ENCODE measurements at regions not wholly inside any gene's neighbourhood (a gene's known extent, or its start where the extent isn't known, plus 50 kb on each side); places are given as distances from the start of the nearest gene placed in this dataset.
"Not testable (repeated sequence)": the region's sequence is repeated elsewhere in the genome, so short reads cannot be mapped to it uniquely, and the experiment has no call there.

DNA sequence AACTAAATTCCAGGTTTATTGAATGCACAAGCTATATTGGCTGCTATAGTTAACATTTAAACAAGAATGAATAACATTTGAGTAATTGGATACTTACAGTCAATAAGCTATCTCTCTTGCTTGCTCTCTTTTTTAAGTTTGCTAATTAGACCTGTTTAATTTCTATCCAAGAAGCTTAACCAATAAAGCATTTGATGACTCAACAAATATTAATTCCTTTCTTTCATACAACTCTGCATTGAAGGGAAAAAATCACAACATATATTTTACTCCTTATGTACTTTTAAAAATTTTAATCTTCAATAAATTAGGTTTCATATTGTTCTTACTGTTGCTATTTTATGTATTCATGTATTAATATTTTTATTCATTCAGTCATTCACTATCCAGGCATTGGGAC, 1552.6 kb upstream of the ADGRL3 start:
- TF ChIP-seq, protein P1, sequence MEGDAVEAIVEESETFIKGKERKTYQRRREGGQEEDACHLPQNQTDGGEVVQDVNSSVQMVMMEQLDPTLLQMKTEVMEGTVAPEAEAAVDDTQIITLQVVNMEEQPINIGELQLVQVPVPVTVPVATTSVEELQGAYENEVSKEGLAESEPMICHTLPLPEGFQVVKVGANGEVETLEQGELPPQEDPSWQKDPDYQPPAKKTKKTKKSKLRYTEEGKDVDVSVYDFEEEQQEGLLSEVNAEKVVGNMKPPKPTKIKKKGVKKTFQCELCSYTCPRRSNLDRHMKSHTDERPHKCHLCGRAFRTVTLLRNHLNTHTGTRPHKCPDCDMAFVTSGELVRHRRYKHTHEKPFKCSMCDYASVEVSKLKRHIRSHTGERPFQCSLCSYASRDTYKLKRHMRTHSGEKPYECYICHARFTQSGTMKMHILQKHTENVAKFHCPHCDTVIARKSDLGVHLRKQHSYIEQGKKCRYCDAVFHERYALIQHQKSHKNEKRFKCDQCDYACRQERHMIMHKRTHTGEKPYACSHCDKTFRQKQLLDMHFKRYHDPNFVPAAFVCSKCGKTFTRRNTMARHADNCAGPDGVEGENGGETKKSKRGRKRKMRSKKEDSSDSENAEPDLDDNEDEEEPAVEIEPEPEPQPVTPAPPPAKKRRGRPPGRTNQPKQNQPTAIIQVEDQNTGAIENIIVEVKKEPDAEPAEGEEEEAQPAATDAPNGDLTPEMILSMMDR (IDR thresholded peaks at IDR 0.05; ENCODE audit: borderline replicate concordance, insufficient read depth, low read depth, low read length), result no peak
- H3K4me3 ChIP-seq (ENCODE audit: low read depth, low read length), result no peak overlapping the region

GRCh38 chr4:59650861-59651260, 1549.3 kb upstream of the ADGRL3 start:
- H3K4me3 ChIP-seq (ENCODE audit: low read depth, low read length), result no peak overlapping the region
- TF ChIP-seq, protein P1 (IDR thresholded peaks at IDR 0.05; ENCODE audit: borderline replicate concordance, insufficient read depth, low read depth, low read length), result no peak

DNA sequence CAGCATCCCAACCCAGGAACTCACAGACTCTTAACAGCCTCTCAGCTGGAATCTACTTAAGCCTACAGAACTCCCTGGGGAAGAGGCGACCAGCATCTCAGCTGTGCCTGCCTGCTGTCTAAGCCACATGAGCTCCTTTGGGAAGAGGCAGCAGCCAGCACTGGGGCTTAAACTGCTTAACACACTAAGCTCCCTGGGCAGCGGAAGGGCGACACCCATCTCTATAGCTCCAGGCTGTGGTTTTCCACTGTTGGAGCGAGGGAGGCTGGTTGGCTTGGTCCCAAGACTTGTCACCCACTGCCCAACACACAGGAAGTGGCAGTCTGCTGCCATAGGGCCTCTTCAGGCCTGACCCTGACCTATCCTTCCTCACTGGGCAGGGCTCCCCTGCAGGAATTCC, 1544.1 kb upstream of the ADGRL3 start:
- H3K4me3 ChIP-seq (ENCODE audit: low read depth, low read length), result no peak overlapping the region
- TF ChIP-seq, protein P1 (IDR thresholded peaks at IDR 0.05; ENCODE audit: borderline replicate concordance, insufficient read depth, low read depth, low read length), result no peak

DNA sequence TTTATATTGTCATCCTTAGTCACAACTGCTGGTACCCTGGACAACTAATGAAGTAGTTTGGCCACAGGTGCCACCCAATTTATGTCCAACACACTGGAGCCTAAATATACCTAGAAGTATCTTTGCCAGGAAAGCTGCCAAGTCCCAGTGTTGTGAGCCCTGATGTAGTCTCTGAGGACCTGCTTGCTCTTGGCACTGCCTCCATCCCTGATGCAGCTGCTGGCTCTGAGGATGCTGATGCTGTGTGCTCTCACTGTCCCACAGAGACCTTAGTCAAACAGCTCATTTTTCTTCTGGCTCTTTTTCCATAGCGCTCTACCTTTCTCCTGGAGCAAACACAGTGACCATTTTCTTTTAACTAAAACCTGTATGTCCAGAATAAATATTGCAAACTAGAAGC, 1535.4 kb upstream of the ADGRL3 start:
- no peak overlapping the region for H3K4me3 ChIP-seq (ENCODE audit: low read depth, low read length)
- TF ChIP-seq, protein P1 (IDR thresholded peaks at IDR 0.05; ENCODE audit: borderline replicate concordance, insufficient read depth, low read depth, low read length), result no peak

- TF ChIP-seq, protein P1 (IDR thresholded peaks at IDR 0.05; ENCODE audit: borderline replicate concordance, insufficient read depth, low read depth, low read length), result no peak
- no peak overlapping the region for H3K4me3 ChIP-seq (ENCODE audit: low read depth, low read length)
Observed at GRCh38 chr4:59666645-59667044, 1533.5 kb upstream of the ADGRL3 start.

DNA sequence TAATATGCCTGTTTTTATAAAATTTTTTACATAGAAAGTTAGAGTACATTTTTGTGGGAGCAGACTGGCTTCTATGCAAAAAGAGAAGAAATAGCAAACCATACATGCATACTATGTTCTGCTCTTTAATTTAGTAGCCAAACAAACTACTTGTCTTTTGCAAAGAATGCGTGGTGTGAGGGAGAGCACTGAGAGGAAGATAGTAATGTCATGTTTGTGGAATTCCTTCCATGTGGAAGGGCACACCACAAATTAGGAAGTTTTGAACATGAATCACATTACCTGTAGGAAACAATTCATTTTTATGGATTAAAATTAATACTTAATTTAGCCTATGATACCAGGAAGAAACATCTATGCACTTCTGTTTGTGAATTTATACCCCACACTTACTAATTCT, 1529.1 kb upstream of the ADGRL3 start:
- TF ChIP-seq, protein P1 (IDR thresholded peaks at IDR 0.05; ENCODE audit: borderline replicate concordance, insufficient read depth, low read depth, low read length), result no peak

GRCh38 chr4:59676389-59676788, 1523.7 kb upstream of the ADGRL3 start:
- no peak overlapping the region for H3K4me3 ChIP-seq (ENCODE audit: low read depth, low read length)
- TF ChIP-seq, protein P1 (IDR thresholded peaks at IDR 0.05; ENCODE audit: borderline replicate concordance, insufficient read depth, low read depth, low read length), result no peak

More for the DNA sequence above, 1529.1 kb upstream of the ADGRL3 start:
- no peak overlapping the region for H3K4me3 ChIP-seq (ENCODE audit: low read depth, low read length)

GRCh38 chr4:59676992-59677391, 1523.1 kb upstream of the ADGRL3 start:
- not testable (repeated sequence) for H3K4me3 ChIP-seq (ENCODE audit: low read depth, low read length)
